Osteocyte (in vitro differentiated cells): ENCODE measurements at regions not wholly inside any gene's neighbourhood (a gene's known extent, or its start where the extent isn't known, plus 50 kb on each side); places are given as distances from the start of the nearest gene placed in this dataset.

Experiments
- DNase-seq: peaks from one replicate; pipeline ENCODE4 v3.0.0; 2021; ENCODE audit warnings: mixed read lengths; ENCODE audit not compliant: unreplicated experiment; ENCODE audit errors: extremely low spot score
- H3K27ac Mint-ChIP-seq: one replicate; pipeline ENCODE4 v1.8.0; 2021; ENCODE audit warnings: mild to moderate bottlenecking, mixed read lengths; ENCODE audit not compliant: unreplicated experiment
- H3K27me3 Mint-ChIP-seq: one replicate; pipeline ENCODE4 v1.8.0; 2021; ENCODE audit warnings: mixed read lengths; ENCODE audit not compliant: unreplicated experiment
- H3K36me3 Mint-ChIP-seq: one replicate; pipeline ENCODE4 v1.8.0; 2021; ENCODE audit warnings: mixed read lengths; ENCODE audit not compliant: unreplicated experiment
- H3K4me1 Mint-ChIP-seq: one replicate; pipeline ENCODE4 v1.8.0; 2021; ENCODE audit warnings: mixed read lengths; ENCODE audit not compliant: unreplicated experiment
- H3K4me3 Mint-ChIP-seq: one replicate; pipeline ENCODE4 v1.8.0; 2021; ENCODE audit warnings: mild to moderate bottlenecking, moderate library complexity, mixed read lengths; ENCODE audit not compliant: unreplicated experiment
- H3K9me3 Mint-ChIP-seq: one replicate; pipeline ENCODE4 v1.8.0; 2021; ENCODE audit warnings: mixed read lengths; ENCODE audit not compliant: unreplicated experiment
- TF ChIP-seq, protein P1 (sequence below): fragments of 200-600 bp; sonication (generic); IDR thresholded peaks from 2 replicates; pipeline ENCODE4 v1.5.0; 2021; ENCODE audit warnings: antibody characterized with exemption, mild to moderate bottlenecking, moderate library complexity

- TF ChIP-seq, protein P1, sequence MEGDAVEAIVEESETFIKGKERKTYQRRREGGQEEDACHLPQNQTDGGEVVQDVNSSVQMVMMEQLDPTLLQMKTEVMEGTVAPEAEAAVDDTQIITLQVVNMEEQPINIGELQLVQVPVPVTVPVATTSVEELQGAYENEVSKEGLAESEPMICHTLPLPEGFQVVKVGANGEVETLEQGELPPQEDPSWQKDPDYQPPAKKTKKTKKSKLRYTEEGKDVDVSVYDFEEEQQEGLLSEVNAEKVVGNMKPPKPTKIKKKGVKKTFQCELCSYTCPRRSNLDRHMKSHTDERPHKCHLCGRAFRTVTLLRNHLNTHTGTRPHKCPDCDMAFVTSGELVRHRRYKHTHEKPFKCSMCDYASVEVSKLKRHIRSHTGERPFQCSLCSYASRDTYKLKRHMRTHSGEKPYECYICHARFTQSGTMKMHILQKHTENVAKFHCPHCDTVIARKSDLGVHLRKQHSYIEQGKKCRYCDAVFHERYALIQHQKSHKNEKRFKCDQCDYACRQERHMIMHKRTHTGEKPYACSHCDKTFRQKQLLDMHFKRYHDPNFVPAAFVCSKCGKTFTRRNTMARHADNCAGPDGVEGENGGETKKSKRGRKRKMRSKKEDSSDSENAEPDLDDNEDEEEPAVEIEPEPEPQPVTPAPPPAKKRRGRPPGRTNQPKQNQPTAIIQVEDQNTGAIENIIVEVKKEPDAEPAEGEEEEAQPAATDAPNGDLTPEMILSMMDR = no peak
- Mint-ChIP-seq H3K27ac (no peak overlapping the region), H3K27me3 (peaks cover 2% of the 10 kb centered on the region), H3K4me3 (no peak overlapping the region), H3K4me1 (no peaks in the 10 kb centered on the region), H3K36me3 (no peaks in the 10 kb centered on the region), H3K9me3 (no peaks in the 10 kb centered on the region)
- DNase-seq = no peak
Observed at GRCh38 chr11:32026766-32027165, 64.1 kb upstream of the RCN1 start.

- no peaks in the 10 kb centered on the region for H3K9me3 Mint-ChIP-seq
- H3K4me1 Mint-ChIP-seq = no peaks in the 10 kb centered on the region
- TF ChIP-seq, protein P1 = no peak
- H3K27me3 Mint-ChIP-seq = peaks cover 4% of the 10 kb centered on the region
- no peak overlapping the region for H3K27ac Mint-ChIP-seq
- H3K36me3 Mint-ChIP-seq = no peaks in the 10 kb centered on the region
- no peak overlapping the region for H3K4me3 Mint-ChIP-seq
- no peak for DNase-seq
Observed at GRCh38 chr11:32024948-32025347, 65.9 kb upstream of the RCN1 start.

DNA sequence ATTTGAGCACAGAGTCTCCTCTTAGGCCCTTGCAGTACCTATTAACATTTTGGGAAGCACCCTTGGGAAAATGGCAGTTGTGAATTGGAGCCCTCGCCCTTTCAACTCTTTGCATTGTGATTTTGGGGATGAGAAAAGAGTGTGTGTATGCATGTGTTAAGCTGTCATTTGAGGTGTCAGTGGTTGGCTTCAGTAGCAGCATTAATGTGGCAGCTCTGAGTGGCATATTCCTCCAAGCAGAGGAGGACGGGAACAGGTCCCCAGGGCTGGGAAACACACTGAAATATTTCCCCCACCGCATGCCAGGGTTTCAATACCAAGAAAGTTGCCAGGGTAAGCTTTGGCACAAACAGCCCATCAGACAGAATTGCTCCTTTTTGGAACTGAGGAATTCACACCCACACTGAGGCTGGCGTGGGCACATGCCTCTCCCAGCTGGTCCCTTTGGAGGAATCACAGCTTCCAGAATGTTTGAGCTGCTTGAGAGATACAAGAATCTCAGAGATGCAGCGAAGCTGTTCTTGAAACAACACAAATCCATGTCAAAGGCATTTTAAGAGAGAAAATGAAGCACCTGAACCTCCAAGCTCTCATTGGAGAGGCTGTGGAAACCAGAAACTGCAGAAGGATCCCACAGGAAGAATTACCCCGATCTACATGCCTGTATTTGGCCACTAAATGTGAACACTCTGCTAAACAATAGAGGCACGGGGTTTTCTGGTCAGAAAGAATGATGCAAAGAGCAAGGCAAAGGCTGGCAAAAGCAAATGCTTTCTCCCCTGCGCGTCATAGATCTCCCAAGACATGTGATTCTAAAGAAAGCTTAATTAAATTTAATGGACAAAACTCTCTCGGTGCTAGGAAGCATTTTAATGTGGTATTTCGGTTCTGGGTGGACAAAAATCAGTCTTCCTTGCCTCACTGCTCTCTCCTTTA lies 67.2 kb upstream of the RCN1 start:
- Mint-ChIP-seq H3K36me3 (no peaks in the 10 kb centered on the region), H3K27ac (no peak overlapping the region), H3K4me1 (no peaks in the 10 kb centered on the region), H3K9me3 (no peaks in the 10 kb centered on the region), H3K4me3 (no peak overlapping the region), H3K27me3 (peaks cover 4% of the 10 kb centered on the region)
- DNase-seq = no peak
- TF ChIP-seq, protein P1 = no peak

DNA sequence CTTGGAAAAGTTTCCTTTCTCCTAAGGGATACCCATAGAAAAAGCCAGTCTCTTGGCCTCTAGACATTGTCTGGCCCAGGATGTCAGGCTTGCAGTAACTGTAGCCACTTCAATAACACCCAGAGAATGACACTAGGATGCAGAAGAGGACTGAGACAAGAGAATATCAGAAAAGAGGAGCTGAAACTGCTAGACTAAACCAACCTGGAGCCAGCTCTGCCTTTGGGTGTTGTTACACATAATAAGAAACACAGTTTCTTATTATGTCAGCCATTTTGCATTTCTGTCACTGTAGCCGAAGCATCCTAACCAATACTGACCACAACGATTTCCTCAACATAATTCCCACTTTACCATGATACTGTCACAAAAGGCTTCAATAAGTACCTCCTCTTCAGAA lies 72.2 kb upstream of the RCN1 start:
- no peaks in the 10 kb centered on the region for H3K9me3 Mint-ChIP-seq
- peaks cover 29% of the 10 kb centered on the region for H3K27me3 Mint-ChIP-seq
- DNase-seq = no peak
- TF ChIP-seq, protein P1 = no peak
- no peak overlapping the region for H3K27ac Mint-ChIP-seq
- no peaks in the 10 kb centered on the region for H3K36me3 Mint-ChIP-seq
- H3K4me1 Mint-ChIP-seq = no peaks in the 10 kb centered on the region
- no peak overlapping the region for H3K4me3 Mint-ChIP-seq

GRCh38 chr11:32016111-32016510 lies 74.8 kb upstream of the RCN1 start:
- Mint-ChIP-seq H3K36me3 (no peaks in the 10 kb centered on the region), H3K27ac (no peak overlapping the region), H3K4me3 (no peak overlapping the region), H3K27me3 (peaks cover 39% of the 10 kb centered on the region), H3K9me3 (no peaks in the 10 kb centered on the region), H3K4me1 (no peaks in the 10 kb centered on the region)
- no peak for DNase-seq
- TF ChIP-seq, protein P1 = no peak
